Stimulated activated memory B cell treated with anti-CD40 and anti-IgM and Interleukin-4, amounts not matched to agents 10 μg/mL and 1 μg/mL and 100 μg/mL, for 72 hours (primary cell): ENCODE measurements at regions not wholly inside any gene's neighbourhood (a gene's known extent, or its start where the extent isn't known, plus 50 kb on each side); places are given as distances from the start of the nearest gene placed in this dataset.
"Not testable (repeated sequence)": the region's sequence is repeated elsewhere in the genome, so short reads cannot be mapped to it uniquely, and the experiment has no call there.

Experiments used
- ATAC-seq: fragments of 150-1000 bp; cut with Tn5 transposase; 2 replicates; pipeline ENCODE4 v1.10.0; 2021
- H3K27ac Mint-ChIP-seq: one replicate; pipeline ENCODE4 v1.8.0; 2022; ENCODE audit warnings: mild to moderate bottlenecking, mixed read lengths
- H3K27me3 Mint-ChIP-seq: one replicate; pipeline ENCODE4 v1.8.0; 2022; ENCODE audit warnings: mixed read lengths
- H3K36me3 Mint-ChIP-seq: one replicate; pipeline ENCODE4 v1.8.0; 2022; ENCODE audit warnings: mixed read lengths
- H3K4me1 Mint-ChIP-seq: one replicate; pipeline ENCODE4 v1.8.0; 2022; ENCODE audit warnings: mixed read lengths
- H3K4me3 Mint-ChIP-seq: one replicate; pipeline ENCODE4 v1.8.0; 2022; ENCODE audit warnings: mild to moderate bottlenecking, moderate library complexity, mixed read lengths
- H3K9me3 Mint-ChIP-seq: one replicate; pipeline ENCODE4 v1.8.0; 2022; ENCODE audit warnings: mixed read lengths

GRCh38 chr2:80969900-80970299 is 665.3 kb upstream of the LRRTM1 start:
- no peaks in the 10 kb centered on the region for H3K27me3 Mint-ChIP-seq
- no peaks in the 10 kb centered on the region for H3K4me1 Mint-ChIP-seq

GRCh38 chr2:80968450-80968849 is 663.9 kb upstream of the LRRTM1 start:
- Mint-ChIP-seq H3K4me3 (no peak overlapping the region), H3K36me3 (no peaks in the 10 kb centered on the region), H3K27me3 (no peaks in the 10 kb centered on the region), H3K27ac (no peak overlapping the region), H3K4me1 (no peaks in the 10 kb centered on the region), H3K9me3 (peaks cover 19% of the 10 kb centered on the region)
- no peak for ATAC-seq

More at GRCh38 chr2:80969900-80970299, 665.3 kb upstream of the LRRTM1 start:
- Mint-ChIP-seq H3K4me3 (no peak overlapping the region), H3K9me3 (peaks cover 24% of the 10 kb centered on the region), H3K36me3 (no peaks in the 10 kb centered on the region), H3K27ac (no peak overlapping the region)
- no peak for ATAC-seq

DNA sequence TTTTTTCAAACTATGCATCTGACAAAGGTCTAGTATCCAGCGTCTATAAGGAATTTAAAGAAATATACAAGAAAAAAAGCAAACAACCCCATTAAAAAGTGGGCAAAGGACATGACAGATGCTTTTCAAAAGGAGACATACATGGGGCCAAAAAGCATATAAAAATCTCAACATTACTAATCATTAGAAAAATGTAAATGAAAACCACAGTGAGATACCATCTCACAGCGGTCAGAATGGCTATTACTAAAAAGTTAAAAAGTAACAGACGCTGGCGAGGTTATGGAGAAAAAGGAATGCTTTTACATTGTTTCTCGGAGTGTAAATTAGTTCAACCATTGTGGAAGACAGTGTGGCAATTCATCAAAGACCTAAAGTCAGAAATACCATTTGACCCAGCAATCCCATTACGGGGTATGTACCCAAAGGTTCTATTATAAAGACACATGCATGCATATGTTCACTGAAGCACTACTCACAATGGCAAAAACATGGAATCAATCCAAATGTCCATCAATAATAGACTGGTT is 643.1 kb upstream of the LRRTM1 start:
- no peaks in the 10 kb centered on the region for H3K4me1 Mint-ChIP-seq
- no peak overlapping the region for H3K4me3 Mint-ChIP-seq
- H3K27me3 Mint-ChIP-seq: no peaks in the 10 kb centered on the region
- ATAC-seq: no peak
- peaks cover 4% of the 10 kb centered on the region for H3K9me3 Mint-ChIP-seq
- no peak overlapping the region for H3K27ac Mint-ChIP-seq
- H3K36me3 Mint-ChIP-seq: no peaks in the 10 kb centered on the region

DNA sequence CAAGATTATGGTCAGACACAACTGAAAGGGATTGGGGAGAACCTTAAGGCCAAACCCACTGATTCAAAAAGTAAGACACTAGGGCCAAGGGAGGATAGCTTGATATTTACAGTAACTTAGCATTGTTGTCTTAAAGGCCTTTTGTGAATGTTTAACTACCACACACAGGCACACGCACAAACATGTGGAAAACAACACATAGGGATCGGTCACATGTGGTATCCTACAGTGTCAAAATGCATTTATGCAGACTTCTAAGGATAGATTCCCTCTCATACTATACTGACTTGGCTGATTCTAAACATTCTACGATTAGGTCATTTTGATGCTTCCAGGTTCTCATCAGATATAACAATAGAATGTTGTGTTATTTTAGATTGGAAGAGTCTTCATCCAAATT is 638.9 kb upstream of the LRRTM1 start:
- peaks cover 4% of the 10 kb centered on the region for H3K9me3 Mint-ChIP-seq
- no peaks in the 10 kb centered on the region for H3K4me1 Mint-ChIP-seq
- no peaks in the 10 kb centered on the region for H3K27me3 Mint-ChIP-seq
- no peak for ATAC-seq
- H3K27ac Mint-ChIP-seq: no peak overlapping the region
- no peak overlapping the region for H3K4me3 Mint-ChIP-seq
- no peaks in the 10 kb centered on the region for H3K36me3 Mint-ChIP-seq

GRCh38 chr2:80942766-80943165 is 638.2 kb upstream of the LRRTM1 start:
- H3K4me1 Mint-ChIP-seq: no peaks in the 10 kb centered on the region
- no peak overlapping the region for H3K27ac Mint-ChIP-seq
- no peaks in the 10 kb centered on the region for H3K9me3 Mint-ChIP-seq
- no peak overlapping the region for H3K4me3 Mint-ChIP-seq
- no peaks in the 10 kb centered on the region for H3K27me3 Mint-ChIP-seq
- H3K36me3 Mint-ChIP-seq: no peaks in the 10 kb centered on the region
- no peak for ATAC-seq

DNA sequence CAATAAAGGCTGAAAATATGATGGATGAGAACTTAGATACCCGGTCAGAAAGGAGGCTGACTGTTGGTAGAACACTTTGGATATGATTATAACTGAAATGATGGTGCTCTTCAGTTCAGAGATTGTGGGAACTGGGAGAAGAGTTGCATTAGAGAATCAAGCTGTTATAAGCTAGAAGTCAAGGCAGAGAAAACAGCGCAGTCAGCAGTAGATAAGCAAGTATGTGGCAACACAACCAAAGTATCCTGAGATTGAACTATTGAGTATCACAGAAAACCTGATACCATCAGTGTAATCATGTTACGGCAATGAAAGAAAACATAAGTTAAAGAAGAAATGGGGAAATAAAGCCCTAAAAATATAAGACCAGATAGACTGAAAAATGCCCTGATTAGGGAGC is 633.9 kb upstream of the LRRTM1 start:
- ATAC-seq: no peak
- Mint-ChIP-seq H3K4me1 (no peaks in the 10 kb centered on the region), H3K27me3 (no peaks in the 10 kb centered on the region), H3K27ac (no peak overlapping the region), H3K36me3 (no peaks in the 10 kb centered on the region), H3K9me3 (peaks cover 11% of the 10 kb centered on the region), H3K4me3 (no peak overlapping the region)

GRCh38 chr2:80931820-80932219 is 627.3 kb upstream of the LRRTM1 start:
- H3K4me1 Mint-ChIP-seq, ATAC-seq, H3K27ac Mint-ChIP-seq, H3K36me3 Mint-ChIP-seq, H3K4me3 Mint-ChIP-seq, H3K27me3 Mint-ChIP-seq: not testable (repeated sequence)
- H3K9me3 Mint-ChIP-seq: peaks cover 24% of the 10 kb centered on the region

DNA sequence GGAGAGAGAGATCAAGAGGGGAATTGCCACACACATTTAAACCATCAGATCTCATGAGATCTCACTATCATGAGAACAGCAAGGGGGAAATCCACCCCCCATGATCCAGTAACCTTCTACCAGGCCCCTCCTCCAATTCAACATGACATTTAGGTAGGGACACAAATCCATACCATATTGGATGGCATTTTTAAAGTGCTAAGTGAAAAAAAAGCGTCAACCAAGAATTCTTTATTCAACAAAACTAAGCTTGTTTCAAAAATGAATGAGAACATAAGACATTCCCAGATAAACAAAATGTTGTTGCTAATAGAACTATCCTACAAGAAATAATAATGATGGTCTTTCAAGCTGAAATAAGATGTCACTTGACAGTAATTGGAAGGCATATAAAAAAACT is 626.2 kb upstream of the LRRTM1 start:
- no peak overlapping the region for H3K4me3 Mint-ChIP-seq
- no peaks in the 10 kb centered on the region for H3K36me3 Mint-ChIP-seq
- no peak for ATAC-seq
- H3K4me1 Mint-ChIP-seq: no peaks in the 10 kb centered on the region
- H3K27ac Mint-ChIP-seq: no peak overlapping the region
- H3K9me3 Mint-ChIP-seq: peaks cover 22% of the 10 kb centered on the region
- no peaks in the 10 kb centered on the region for H3K27me3 Mint-ChIP-seq

DNA sequence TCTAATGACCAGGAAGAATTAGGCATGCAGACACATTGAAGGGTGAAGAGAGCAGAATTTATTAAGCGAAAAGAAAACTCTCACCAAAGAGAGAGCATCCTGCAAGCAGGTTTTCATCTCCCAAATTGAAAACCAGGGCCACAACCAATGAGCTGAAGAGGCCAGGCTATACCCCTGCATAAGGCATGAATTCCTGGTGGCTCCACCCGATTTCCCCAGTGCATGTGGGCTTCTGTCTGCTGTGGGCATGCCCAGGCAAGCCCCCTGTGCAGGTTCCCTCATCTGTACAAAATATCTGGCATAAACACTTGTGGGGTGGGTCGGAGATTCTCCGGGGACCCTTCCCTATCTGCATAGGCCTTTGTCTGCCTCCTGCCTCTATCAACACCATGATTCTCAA is 621.6 kb upstream of the LRRTM1 start:
- Mint-ChIP-seq H3K9me3 (peaks cover 20% of the 10 kb centered on the region), H3K27ac (no peak overlapping the region), H3K27me3 (no peaks in the 10 kb centered on the region), H3K4me1 (no peaks in the 10 kb centered on the region), H3K4me3 (no peak overlapping the region), H3K36me3 (no peaks in the 10 kb centered on the region)
- no peak for ATAC-seq

GRCh38 chr2:80896576-80896975 is 592.0 kb upstream of the LRRTM1 start:
- no peaks in the 10 kb centered on the region for H3K4me1 Mint-ChIP-seq
- ATAC-seq: no peak
- no peak overlapping the region for H3K27ac Mint-ChIP-seq
- no peaks in the 10 kb centered on the region for H3K36me3 Mint-ChIP-seq
- H3K9me3 Mint-ChIP-seq: peaks cover 6% of the 10 kb centered on the region
- H3K4me3 Mint-ChIP-seq: no peak overlapping the region
- H3K27me3 Mint-ChIP-seq: no peaks in the 10 kb centered on the region

DNA sequence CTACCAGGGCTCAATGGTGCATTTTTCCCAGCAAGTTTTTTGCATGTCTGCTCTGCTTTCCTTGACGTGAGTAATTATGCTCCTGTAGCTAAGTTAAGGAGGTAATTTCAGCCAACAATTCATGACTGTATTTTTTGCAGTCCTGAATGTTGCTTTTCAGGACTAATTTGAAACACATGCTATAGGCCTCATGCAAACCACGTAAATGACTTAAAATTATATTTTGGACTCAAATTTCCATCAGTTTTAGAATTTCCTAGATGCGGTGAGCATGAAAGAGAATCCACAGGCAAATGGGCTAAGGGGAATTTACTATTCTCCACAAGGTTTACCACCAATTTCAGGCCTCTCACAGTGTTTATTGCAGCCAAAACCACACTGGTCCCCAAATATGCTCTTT is 589.9 kb upstream of the LRRTM1 start:
- ATAC-seq: no peak
- Mint-ChIP-seq H3K9me3 (peaks cover 3% of the 10 kb centered on the region), H3K36me3 (no peaks in the 10 kb centered on the region), H3K27me3 (no peaks in the 10 kb centered on the region), H3K4me1 (no peaks in the 10 kb centered on the region), H3K4me3 (no peak overlapping the region), H3K27ac (no peak overlapping the region)

- Mint-ChIP-seq H3K36me3 (no peaks in the 10 kb centered on the region), H3K27ac (no peak overlapping the region), H3K27me3 (no peaks in the 10 kb centered on the region), H3K4me1 (no peaks in the 10 kb centered on the region), H3K4me3 (no peak overlapping the region), H3K9me3 (peaks cover 3% of the 10 kb centered on the region)
- no peak for ATAC-seq
These were observed 589.2 kb upstream of the LRRTM1 start for GRCh38 chr2:80893711-80894110.

DNA sequence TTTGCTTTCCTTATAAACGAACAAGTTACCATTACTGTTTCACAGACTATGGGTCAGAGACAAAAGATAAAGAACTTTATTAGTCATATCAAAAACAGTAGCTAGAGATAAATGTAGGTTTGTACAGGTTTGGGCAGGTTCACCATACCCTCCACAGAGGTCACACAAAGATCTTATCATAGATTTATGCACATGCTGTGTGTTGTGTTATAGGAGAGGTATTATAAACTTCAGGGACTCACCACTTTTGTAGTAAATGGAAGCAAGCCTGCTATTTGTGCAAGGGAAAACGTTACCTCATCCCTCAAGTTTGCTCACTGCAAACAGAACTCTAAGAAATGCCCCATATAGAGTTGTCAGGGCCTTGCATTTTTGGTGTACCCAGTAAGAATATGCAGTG is 584.5 kb upstream of the LRRTM1 start:
- Mint-ChIP-seq H3K4me1 (no peaks in the 10 kb centered on the region), H3K4me3 (no peak overlapping the region), H3K9me3 (peaks cover under 1% of the 10 kb centered on the region), H3K36me3 (no peaks in the 10 kb centered on the region), H3K27ac (no peak overlapping the region), H3K27me3 (no peaks in the 10 kb centered on the region)
- no peak for ATAC-seq

- no peaks in the 10 kb centered on the region for H3K4me1 Mint-ChIP-seq
- ATAC-seq: no peak
- H3K9me3 Mint-ChIP-seq: peaks cover 3% of the 10 kb centered on the region
- H3K27ac Mint-ChIP-seq: no peak overlapping the region
- no peak overlapping the region for H3K4me3 Mint-ChIP-seq
- H3K27me3 Mint-ChIP-seq: no peaks in the 10 kb centered on the region
- no peaks in the 10 kb centered on the region for H3K36me3 Mint-ChIP-seq
These were observed 583.4 kb upstream of the LRRTM1 start for GRCh38 chr2:80887841-80888378.

DNA sequence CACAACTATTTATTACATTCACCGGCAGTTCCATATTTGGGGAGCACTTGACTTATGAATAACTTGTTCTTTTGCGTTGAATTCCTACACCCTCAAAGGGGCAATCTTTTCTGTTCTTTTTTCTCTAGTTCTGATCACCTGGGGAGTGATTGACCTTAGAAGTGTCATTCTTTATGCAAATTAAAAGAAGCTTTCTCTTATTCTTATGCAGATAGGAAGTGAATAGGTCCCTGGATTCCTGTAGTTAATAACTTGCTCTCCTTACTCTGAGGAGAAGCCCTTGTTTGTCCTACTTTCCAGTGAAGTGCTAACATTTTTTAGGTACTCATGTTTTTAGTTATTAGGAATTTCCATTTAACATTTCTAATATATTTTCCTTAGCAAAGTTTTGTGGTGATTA is 569.8 kb upstream of the LRRTM1 start:
- Mint-ChIP-seq H3K27me3 (no peaks in the 10 kb centered on the region), H3K27ac (no peak overlapping the region), H3K36me3 (no peaks in the 10 kb centered on the region), H3K9me3 (peaks cover 17% of the 10 kb centered on the region), H3K4me1 (no peaks in the 10 kb centered on the region), H3K4me3 (no peak overlapping the region)
- no peak for ATAC-seq

DNA sequence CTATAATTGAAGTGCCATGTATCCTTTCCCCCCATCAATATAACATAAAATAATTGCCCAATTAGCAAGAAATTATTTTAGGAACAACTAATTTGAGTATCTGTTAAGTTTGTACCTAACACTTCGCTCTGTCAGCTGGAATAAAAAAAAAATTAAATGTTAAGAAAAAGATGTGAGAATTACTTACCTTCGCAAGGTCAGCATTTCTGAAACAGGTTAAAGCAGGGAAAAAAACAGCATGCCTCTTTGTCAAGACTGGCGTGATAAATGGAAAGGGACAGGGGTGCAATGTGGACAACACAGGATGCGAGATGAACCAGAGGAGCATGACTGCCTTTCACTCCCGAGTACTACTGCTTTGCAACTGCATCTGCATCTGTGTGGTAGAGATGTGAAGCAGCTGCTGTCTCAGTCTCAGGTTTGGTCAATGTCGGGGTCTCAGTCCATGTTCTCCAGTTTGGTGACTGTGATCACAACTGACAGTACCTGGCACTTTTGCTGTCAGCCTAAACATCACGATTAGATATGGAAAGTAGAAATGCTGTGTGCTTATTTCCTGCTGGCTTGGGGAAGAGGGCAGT is 565.4 kb upstream of the LRRTM1 start:
- H3K4me3 Mint-ChIP-seq: no peak overlapping the region
- no peak overlapping the region for H3K27ac Mint-ChIP-seq
- H3K27me3 Mint-ChIP-seq: no peaks in the 10 kb centered on the region
- H3K9me3 Mint-ChIP-seq: peaks cover 7% of the 10 kb centered on the region
- no peaks in the 10 kb centered on the region for H3K4me1 Mint-ChIP-seq
- no peak for ATAC-seq
- no peaks in the 10 kb centered on the region for H3K36me3 Mint-ChIP-seq
